ENCODE measurements at regions not wholly inside any gene's neighbourhood (a gene's known extent, or its start where the extent isn't known, plus 50 kb on each side); places are given as distances from the start of the nearest gene placed in this dataset.

DNA sequence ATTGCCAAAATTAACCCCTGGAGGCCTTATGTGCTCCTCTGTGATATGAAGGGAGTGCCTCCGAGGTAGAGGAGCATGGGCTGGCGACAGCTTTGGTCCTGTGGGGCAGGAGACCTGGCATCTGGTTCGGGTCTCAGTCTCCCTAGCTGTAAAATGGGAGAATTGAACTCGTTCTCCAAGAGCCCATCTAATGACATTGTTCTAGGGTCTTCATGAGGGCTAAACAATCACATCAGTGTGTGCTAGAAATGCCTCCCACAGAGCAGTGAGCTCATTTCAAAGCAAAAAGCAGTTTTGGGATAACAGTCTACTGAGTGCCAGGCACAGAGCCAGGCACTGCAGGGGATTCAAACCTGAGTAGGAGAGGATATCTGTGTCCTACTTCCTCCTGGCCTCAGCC, 248.0 kb downstream of the RPS24 start:
- DNase-seq (ENCODE audit: low spot score) = no peak
- H2BK5ac ChIP-seq (ENCODE audit: low read length) = peak overlapping the region; percentile 1
- no peak overlapping the region for H4K91ac ChIP-seq (ENCODE audit: low read depth, low read length, poor library complexity)
- peaks cover 0 to 2% (median 0%) of the 10 kb centered on the region in 3 experiments for H3K27me3 ChIP-seq (ENCODE audit: control insufficient read depth in 3 of 3, insufficient read depth in 3 of 3, low read depth in 1 of 3, low read length in 3 of 3)
- H3K14ac ChIP-seq (ENCODE audit: low read length) = no peak overlapping the region
- peak overlapping the region; percentile 25 for H3K18ac ChIP-seq (ENCODE audit: low read length)
- H2AK5ac ChIP-seq (ENCODE audit: low read depth, low read length) = peak overlapping the region; percentile 90
- no peak overlapping the region for H3K9ac ChIP-seq (ENCODE audit: low read depth, low read length, poor library complexity)
- H2BK15ac ChIP-seq (ENCODE audit: low read length) = peak overlapping the region; percentile 41
- H2AFZ ChIP-seq (ENCODE audit: low read length) = no peak overlapping the region
- peaks cover 9 to 29% of the 10 kb centered on the region in 2 donors for H3K4me1 ChIP-seq (ENCODE audit: control insufficient read depth in 2 of 2, insufficient read depth in 1 of 2, low read depth in 1 of 2, low read length in 2 of 2)
- H3K4ac ChIP-seq (ENCODE audit: low read length) = no peak overlapping the region
- no peak overlapping the region for H3K4me3 ChIP-seq (ENCODE audit: low read length in 2 of 2)
- H3K23ac ChIP-seq (ENCODE audit: low read depth, low read length, poor library complexity) = no peak overlapping the region
- H3K27ac ChIP-seq (replicated peaks; ENCODE audit: low read length) = no peak overlapping the region
- no peaks in the 10 kb centered on the region for H3K79me1 ChIP-seq (ENCODE audit: low read depth, low read length)
- H3K9me3 ChIP-seq (replicated peaks in 1 of 2; ENCODE audit: control insufficient read depth in 2 of 2, insufficient read depth in 1 of 2, low read depth in 1 of 2, low read length in 2 of 2) = no peaks in the 10 kb centered on the region
- H3K4me2 ChIP-seq (ENCODE audit: insufficient read depth, low read length, poor library complexity, severe bottlenecking) = no peak overlapping the region
- H2BK120ac ChIP-seq (ENCODE audit: low read depth, low read length) = no peak overlapping the region
- no CpG with 5 or more reads among the region's 4 CpGs for WGBS, 2 donors (ENCODE audit: extremely low coverage in 2 of 2, insufficient read length in 2 of 2, insufficient replicate concordance in 1 of 2)
- no peak overlapping the region for H2BK12ac ChIP-seq (ENCODE audit: low read length)
- H4K8ac ChIP-seq (ENCODE audit: low read depth, low read length) = no peak overlapping the region
- H3K36me3 ChIP-seq (replicated peaks in 1 of 2; ENCODE audit: control insufficient read depth in 2 of 2, insufficient read depth in 2 of 2, low read length in 2 of 2) = no peaks in the 10 kb centered on the region

DNA sequence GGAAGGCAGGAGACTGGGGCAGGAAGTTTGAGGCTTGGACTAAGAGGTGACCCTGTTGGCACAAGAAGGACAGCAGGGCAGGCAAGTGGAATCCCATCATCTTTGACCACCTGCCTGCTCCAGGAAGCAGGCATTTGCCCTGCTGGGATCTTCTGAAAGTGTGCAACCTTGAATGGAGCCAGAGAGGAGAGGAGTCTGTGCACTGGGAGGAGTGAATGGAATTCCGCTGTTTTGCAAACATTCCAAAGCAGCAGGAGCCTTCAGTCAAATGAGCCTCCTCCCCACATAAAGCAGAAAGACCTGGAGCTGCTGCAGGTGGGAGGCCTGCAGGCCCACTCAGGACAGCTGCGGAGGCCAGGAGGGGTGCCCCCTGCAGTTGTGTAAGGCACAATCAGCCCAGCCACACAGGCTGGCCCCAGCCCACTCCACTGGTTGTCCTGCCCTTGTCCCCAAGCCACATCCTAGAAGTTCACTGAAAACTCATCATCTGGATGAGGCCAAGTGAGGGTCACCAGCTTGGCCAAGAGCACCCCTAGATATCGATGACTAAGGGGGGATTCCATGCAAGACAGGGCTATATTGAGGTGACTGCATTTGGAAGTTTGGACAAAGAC, 249.5 kb downstream of the RPS24 start:
- no peak for DNase-seq (ENCODE audit: low spot score)
- Histone ChIP-seq H3K4me3 (ENCODE audit: low read length in 2 of 2) (no peak overlapping the region), H3K4me2 (ENCODE audit: insufficient read depth, low read length, poor library complexity, severe bottlenecking) (no peak overlapping the region), H2AFZ (ENCODE audit: low read length) (no peak overlapping the region), H3K4me1 (ENCODE audit: control insufficient read depth in 2 of 2, insufficient read depth in 1 of 2, low read depth in 1 of 2, low read length in 2 of 2) (peaks cover 9 to 20% of the 10 kb centered on the region in 2 donors), H3K9ac (ENCODE audit: low read depth, low read length, poor library complexity) (no peak overlapping the region), H3K4ac (ENCODE audit: low read length) (no peak overlapping the region), H3K9me3 (replicated peaks in 1 of 2; ENCODE audit: control insufficient read depth in 2 of 2, insufficient read depth in 1 of 2, low read depth in 1 of 2, low read length in 2 of 2) (no peaks in the 10 kb centered on the region), H2BK5ac (ENCODE audit: low read length) (no peak overlapping the region), H4K8ac (ENCODE audit: low read depth, low read length) (peak overlapping the region; percentile 57), H3K36me3 (replicated peaks in 1 of 2; ENCODE audit: control insufficient read depth in 2 of 2, insufficient read depth in 2 of 2, low read length in 2 of 2) (no peaks in the 10 kb centered on the region), H4K91ac (ENCODE audit: low read depth, low read length, poor library complexity) (no peak overlapping the region), H3K79me1 (ENCODE audit: low read depth, low read length) (no peaks in the 10 kb centered on the region), H3K27ac (replicated peaks; ENCODE audit: low read length) (peak overlapping the region; percentile 6), H2BK12ac (ENCODE audit: low read length) (peak overlapping the region; percentile 31), H3K14ac (ENCODE audit: low read length) (no peak overlapping the region), H2BK15ac (ENCODE audit: low read length) (no peak overlapping the region), H3K18ac (ENCODE audit: low read length) (peak overlapping the region; percentile 77), H2AK5ac (ENCODE audit: low read depth, low read length) (peak overlapping the region; percentile 90), H3K27me3 (ENCODE audit: control insufficient read depth in 3 of 3, insufficient read depth in 3 of 3, low read depth in 1 of 3, low read length in 3 of 3) (no peaks in the 10 kb centered on the region), H3K23ac (ENCODE audit: low read depth, low read length, poor library complexity) (no peak overlapping the region), H2BK120ac (ENCODE audit: low read depth, low read length) (no peak overlapping the region)
- no CpG with 5 or more reads among the region's 3 CpGs for WGBS, 2 donors (ENCODE audit: extremely low coverage in 2 of 2, insufficient read length in 2 of 2, insufficient replicate concordance in 1 of 2)

DNA sequence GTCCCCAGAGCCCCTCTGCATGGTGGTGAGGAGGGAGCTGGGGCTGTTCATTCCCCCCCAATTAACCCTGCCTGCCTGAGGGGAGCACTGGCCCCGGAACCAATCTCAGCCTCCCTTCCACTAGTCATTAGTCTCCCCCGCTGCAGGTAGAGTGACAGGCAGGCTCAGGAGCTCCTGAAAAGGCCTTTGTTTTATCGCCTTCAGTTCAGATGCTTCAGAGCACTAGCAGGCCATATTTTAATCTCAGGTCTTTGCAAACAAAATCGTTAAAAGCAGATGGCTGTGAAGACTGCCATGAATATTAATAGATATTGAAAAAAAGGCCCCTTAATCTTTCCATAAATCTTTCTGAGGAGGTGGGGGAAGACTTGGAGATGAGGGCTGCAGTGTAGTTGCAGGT, 250.7 kb downstream of the RPS24 start:
- Histone ChIP-seq H3K4ac (ENCODE audit: low read length) (no peak overlapping the region), H3K4me1 (ENCODE audit: control insufficient read depth in 2 of 2, insufficient read depth in 1 of 2, low read depth in 1 of 2, low read length in 2 of 2) (peaks cover 9 to 21% of the 10 kb centered on the region in 2 donors), H3K14ac (ENCODE audit: low read length) (no peak overlapping the region), H3K4me2 (ENCODE audit: insufficient read depth, low read length, poor library complexity, severe bottlenecking) (no peak overlapping the region), H2BK12ac (ENCODE audit: low read length) (peak overlapping the region; percentile 42), H3K79me1 (ENCODE audit: low read depth, low read length) (no peaks in the 10 kb centered on the region), H3K23ac (ENCODE audit: low read depth, low read length, poor library complexity) (no peak overlapping the region), H2BK120ac (ENCODE audit: low read depth, low read length) (no peak overlapping the region), H3K18ac (ENCODE audit: low read length) (peak overlapping the region; percentile 82), H3K36me3 (replicated peaks in 1 of 2; ENCODE audit: control insufficient read depth in 2 of 2, insufficient read depth in 2 of 2, low read length in 2 of 2) (no peaks in the 10 kb centered on the region), H3K4me3 (ENCODE audit: low read length in 2 of 2) (no peak overlapping the region), H2BK5ac (ENCODE audit: low read length) (peak overlapping the region; percentile 58), H4K8ac (ENCODE audit: low read depth, low read length) (no peak overlapping the region), H3K9ac (ENCODE audit: low read depth, low read length, poor library complexity) (no peak overlapping the region), H3K27ac (replicated peaks; ENCODE audit: low read length) (peak overlapping the region; percentile 11), H2AFZ (ENCODE audit: low read length) (no peak overlapping the region), H3K27me3 (ENCODE audit: control insufficient read depth in 3 of 3, insufficient read depth in 3 of 3, low read depth in 1 of 3, low read length in 3 of 3) (peaks cover 0 to 8% (median 0%) of the 10 kb centered on the region in 3 experiments), H3K9me3 (replicated peaks in 1 of 2; ENCODE audit: control insufficient read depth in 2 of 2, insufficient read depth in 1 of 2, low read depth in 1 of 2, low read length in 2 of 2) (no peaks in the 10 kb centered on the region), H2BK15ac (ENCODE audit: low read length) (no peak overlapping the region), H4K91ac (ENCODE audit: low read depth, low read length, poor library complexity) (no peak overlapping the region), H2AK5ac (ENCODE audit: low read depth, low read length) (peak overlapping the region; percentile 72)
- DNase-seq (ENCODE audit: low spot score) = no peak
- no CpG with 5 or more reads among the region's 4 CpGs for WGBS, 2 donors (ENCODE audit: extremely low coverage in 2 of 2, insufficient read length in 2 of 2, insufficient replicate concordance in 1 of 2)

DNA sequence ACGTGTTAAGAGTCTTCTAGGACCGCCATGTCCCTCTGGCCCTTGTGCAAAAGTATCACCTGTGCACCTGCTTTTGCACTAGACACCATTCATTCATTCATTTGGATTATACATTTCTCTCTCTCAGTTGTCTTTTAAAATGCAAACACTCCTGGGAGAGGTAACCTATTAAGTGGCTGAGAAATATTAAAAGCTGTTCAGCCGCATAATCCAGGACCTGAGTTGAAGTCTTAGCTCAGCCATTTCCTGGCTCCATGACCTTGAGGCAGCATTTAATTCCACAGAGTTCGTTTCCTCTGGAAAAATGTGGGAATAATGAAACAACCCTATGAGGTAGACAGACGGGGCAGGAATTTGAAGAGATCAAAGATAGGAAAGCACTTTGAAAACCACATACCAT, 251.6 kb downstream of the RPS24 start:
- no peaks in the 10 kb centered on the region for H3K79me1 ChIP-seq (ENCODE audit: low read depth, low read length)
- H3K14ac ChIP-seq (ENCODE audit: low read length) = no peak overlapping the region
- peaks cover 9 to 25% of the 10 kb centered on the region in 2 donors for H3K4me1 ChIP-seq (ENCODE audit: control insufficient read depth in 2 of 2, insufficient read depth in 1 of 2, low read depth in 1 of 2, low read length in 2 of 2)
- H3K27me3 ChIP-seq (ENCODE audit: control insufficient read depth in 3 of 3, insufficient read depth in 3 of 3, low read depth in 1 of 3, low read length in 3 of 3) = peaks cover 0 to 12% (median 0%) of the 10 kb centered on the region in 3 experiments
- DNase-seq (ENCODE audit: low spot score) = no peak
- no peak overlapping the region for H3K4me3 ChIP-seq (ENCODE audit: low read length in 2 of 2)
- no peak overlapping the region for H2BK120ac ChIP-seq (ENCODE audit: low read depth, low read length)
- H2AFZ ChIP-seq (ENCODE audit: low read length) = no peak overlapping the region
- H2BK5ac ChIP-seq (ENCODE audit: low read length) = no peak overlapping the region
- no peak overlapping the region for H3K23ac ChIP-seq (ENCODE audit: low read depth, low read length, poor library complexity)
- no peak overlapping the region for H4K91ac ChIP-seq (ENCODE audit: low read depth, low read length, poor library complexity)
- no peak overlapping the region for H2BK12ac ChIP-seq (ENCODE audit: low read length)
- H3K18ac ChIP-seq (ENCODE audit: low read length) = no peak overlapping the region
- no peaks in the 10 kb centered on the region for H3K36me3 ChIP-seq (replicated peaks in 1 of 2; ENCODE audit: control insufficient read depth in 2 of 2, insufficient read depth in 2 of 2, low read length in 2 of 2)
- no peak overlapping the region for H2BK15ac ChIP-seq (ENCODE audit: low read length)
- H4K8ac ChIP-seq (ENCODE audit: low read depth, low read length) = no peak overlapping the region
- no peak overlapping the region for H3K4ac ChIP-seq (ENCODE audit: low read length)
- H3K4me2 ChIP-seq (ENCODE audit: insufficient read depth, low read length, poor library complexity, severe bottlenecking) = no peak overlapping the region
- WGBS, 2 donors (ENCODE audit: extremely low coverage in 2 of 2, insufficient read length in 2 of 2, insufficient replicate concordance in 1 of 2) = no CpG with 5 or more reads among the region's 5 CpGs
- no peak overlapping the region for H3K9ac ChIP-seq (ENCODE audit: low read depth, low read length, poor library complexity)
- H3K27ac ChIP-seq (replicated peaks; ENCODE audit: low read length) = no peak overlapping the region
- H3K9me3 ChIP-seq (replicated peaks in 1 of 2; ENCODE audit: control insufficient read depth in 2 of 2, insufficient read depth in 1 of 2, low read depth in 1 of 2, low read length in 2 of 2) = no peaks in the 10 kb centered on the region
- H2AK5ac ChIP-seq (ENCODE audit: low read depth, low read length) = no peak overlapping the region

Data from neuronal stem cell (in vitro differentiated cells).